GM12873 (cell line): ENCODE measurements at regions not wholly inside any gene's neighbourhood (a gene's known extent, or its start where the extent isn't known, plus 50 kb on each side); places are given as distances from the start of the nearest gene placed in this dataset.

Experiments used
- CTCF ChIP-seq: IDR thresholded peaks from 2 replicates; pipeline ENCODE4 v1.5.1; 2012; ENCODE audit warnings: low read depth, mild to moderate bottlenecking, moderate library complexity, low read length, control low read depth; ENCODE audit not compliant: insufficient read depth; ENCODE audit errors: missing control alignments

GRCh38 chr4:104983615-104984179 is 163.0 kb upstream of the TET2 start:
- TF ChIP-seq CTCF, result no peak

- TF ChIP-seq CTCF, result no peak
Observed at GRCh38 chr4:104986306-104986705, 160.4 kb upstream of the TET2 start.

GRCh38 chr4:104989371-104989770 is 157.3 kb upstream of the TET2 start:
- TF ChIP-seq CTCF, result no peak

- no peak for TF ChIP-seq CTCF
Observed at GRCh38 chr4:105002278-105002677, 144.4 kb upstream of the TET2 start.

- TF ChIP-seq CTCF, result no peak
Observed at GRCh38 chr4:105014234-105014633, 132.4 kb upstream of the TET2 start.

- TF ChIP-seq CTCF, result no peak
Observed at GRCh38 chr4:105014635-105015034, 132.0 kb upstream of the TET2 start.

GRCh38 chr4:105015750-105016149 is 130.9 kb upstream of the TET2 start:
- TF ChIP-seq CTCF, result no peak
